ENCODE measurements at regions not wholly inside any gene's neighbourhood (a gene's known extent, or its start where the extent isn't known, plus 50 kb on each side); places are given as distances from the start of the nearest gene placed in this dataset.
"Not testable (repeated sequence)": the region's sequence is repeated elsewhere in the genome, so short reads cannot be mapped to it uniquely, and the experiment has no call there.

- no peak for DNase-seq (ENCODE audit: low read depth)
Observed at GRCh38 chr3:5974630-5975322, 787.3 kb downstream of the EDEM1 start.

- no peak for DNase-seq (ENCODE audit: low read depth)
Observed at GRCh38 chr3:5977331-5977730, 789.8 kb downstream of the EDEM1 start.

- DNase-seq (ENCODE audit: low read depth), result no peak
Observed at GRCh38 chr3:5980475-5980874, 793.0 kb downstream of the EDEM1 start.

- DNase-seq (ENCODE audit: low read depth), result no peak
Observed at GRCh38 chr3:5994651-5995050, 807.1 kb downstream of the EDEM1 start.

- DNase-seq (ENCODE audit: low read depth), result no peak
Observed at GRCh38 chr3:6018456-6018855, 830.9 kb downstream of the EDEM1 start.

- DNase-seq (ENCODE audit: low read depth), result no peak
Observed at GRCh38 chr3:6022621-6023020, 835.1 kb downstream of the EDEM1 start.

GRCh38 chr3:6025032-6025431 is 835.9 kb upstream of the GRM7 start:
- no peak for DNase-seq (ENCODE audit: low read depth)

GRCh38 chr3:6030648-6031047 is 830.3 kb upstream of the GRM7 start:
- DNase-seq (ENCODE audit: low read depth), result not testable (repeated sequence)

- no peak for DNase-seq (ENCODE audit: low read depth)
Observed at GRCh38 chr3:6035626-6036025, 825.3 kb upstream of the GRM7 start.

GRCh38 chr3:6039971-6040370 is 820.9 kb upstream of the GRM7 start:
- no peak for DNase-seq (ENCODE audit: low read depth)

- DNase-seq (ENCODE audit: low read depth), result no peak
Observed at GRCh38 chr3:6041894-6042293, 819.0 kb upstream of the GRM7 start.

- DNase-seq (ENCODE audit: low read depth), result no peak
Observed at GRCh38 chr3:6047016-6047415, 813.9 kb upstream of the GRM7 start.

- no peak for DNase-seq (ENCODE audit: low read depth)
Observed at GRCh38 chr3:6060251-6060650, 800.7 kb upstream of the GRM7 start.

GRCh38 chr3:6062261-6063187 is 798.4 kb upstream of the GRM7 start:
- DNase-seq (ENCODE audit: low read depth), result no peak

- no peak for DNase-seq (ENCODE audit: low read depth)
Observed at GRCh38 chr3:6066397-6066796, 794.5 kb upstream of the GRM7 start.

- not testable (repeated sequence) for DNase-seq (ENCODE audit: low read depth)
Observed at GRCh38 chr3:6066868-6067578, 793.9 kb upstream of the GRM7 start.

- no peak for DNase-seq (ENCODE audit: low read depth)
Observed at GRCh38 chr3:6074952-6075351, 786.0 kb upstream of the GRM7 start.

GRCh38 chr3:6078436-6078835 is 782.5 kb upstream of the GRM7 start:
- DNase-seq (ENCODE audit: low read depth), result no peak

GRCh38 chr3:6079011-6079410 is 781.9 kb upstream of the GRM7 start:
- no peak for DNase-seq (ENCODE audit: low read depth)

- no peak for DNase-seq (ENCODE audit: low read depth)
Observed at GRCh38 chr3:6079561-6080179, 781.2 kb upstream of the GRM7 start.

- DNase-seq (ENCODE audit: low read depth), result no peak
Observed at GRCh38 chr3:6088433-6088832, 772.5 kb upstream of the GRM7 start.

GRCh38 chr3:6089780-6090179 is 771.1 kb upstream of the GRM7 start:
- no peak for DNase-seq (ENCODE audit: low read depth)

Measured in LHCN-M2 (cell line).